ENCODE measurements at regions not wholly inside any gene's neighbourhood (a gene's known extent, or its start where the extent isn't known, plus 50 kb on each side); places are given as distances from the start of the nearest gene placed in this dataset.
A peak's percentile ranks its signal among the peaks of the same experiment; 100 is the strongest.

- WGBS (ENCODE audit: insufficient coverage): 61% methylated on average over 4 of the region's 4 CpGs
- H3K4me1 Mint-ChIP-seq: no peaks in the 10 kb centered on the region
- no peak overlapping the region for H3K4me3 Mint-ChIP-seq
- no peak for TF ChIP-seq CTCF (IDR thresholded peaks at IDR 0.05)
- no peaks in the 10 kb centered on the region for H3K9me3 Mint-ChIP-seq
- no peak for ATAC-seq
- intact Hi-C loops (cut with micrococcal nuclease): no loop called here
- DNase-seq: no peak
- no peaks in the 10 kb centered on the region for H3K36me3 Mint-ChIP-seq
- Histone ChIP-seq H3K27me3 (ENCODE audit: control insufficient read depth, insufficient read depth, low read length) (no peaks in the 10 kb centered on the region), H3K36me3 (ENCODE audit: control insufficient read depth, insufficient read depth, low read length) (no peaks in the 10 kb centered on the region), H3K4me3 (ENCODE audit: low read length) (no peak overlapping the region), H3K9me3 (ENCODE audit: control insufficient read depth, insufficient read depth, low read length) (no peaks in the 10 kb centered on the region), H3K4me1 (ENCODE audit: control insufficient read depth, insufficient read depth, low read length) (no peaks in the 10 kb centered on the region), H3K27ac (ENCODE audit: low read length) (no peak overlapping the region)
- H3K27ac Mint-ChIP-seq: no peak overlapping the region
- peaks cover 11 to 15% of the 10 kb centered on the region in 2 donors for H3K27me3 Mint-ChIP-seq (ENCODE audit: low read depth in 2 of 2)
These were observed 664.6 kb downstream of the BCL11B start for GRCh38 chr14:98607341-98607910.

GRCh38 chr14:98608071-98609060 lies 663.6 kb downstream of the BCL11B start:
- no peaks in the 10 kb centered on the region for H3K36me3 Mint-ChIP-seq
- Histone ChIP-seq H3K27me3 (ENCODE audit: control insufficient read depth, insufficient read depth, low read length) (no peaks in the 10 kb centered on the region), H3K4me3 (ENCODE audit: low read length) (no peak overlapping the region), H3K4me1 (ENCODE audit: control insufficient read depth, insufficient read depth, low read length) (no peaks in the 10 kb centered on the region), H3K27ac (ENCODE audit: low read length) (no peak overlapping the region), H3K36me3 (ENCODE audit: control insufficient read depth, insufficient read depth, low read length) (no peaks in the 10 kb centered on the region), H3K9me3 (ENCODE audit: control insufficient read depth, insufficient read depth, low read length) (no peaks in the 10 kb centered on the region)
- 88% methylated on average over 11 of the region's 11 CpGs for WGBS (ENCODE audit: insufficient coverage)
- ATAC-seq (no peak), DNase-seq (peak in 1 of 2 donors; percentile 18)
- peaks cover 6 to 7% of the 10 kb centered on the region in 2 donors for H3K27me3 Mint-ChIP-seq (ENCODE audit: low read depth in 2 of 2)
- no peaks in the 10 kb centered on the region for H3K9me3 Mint-ChIP-seq
- no peak overlapping the region for H3K4me3 Mint-ChIP-seq
- TF ChIP-seq CTCF (IDR thresholded peaks at IDR 0.05): no peak
- intact Hi-C loops (cut with micrococcal nuclease): no loop called here
- no peak overlapping the region for H3K27ac Mint-ChIP-seq
- no peaks in the 10 kb centered on the region for H3K4me1 Mint-ChIP-seq

- H3K36me3 ChIP-seq (ENCODE audit: control insufficient read depth, insufficient read depth, low read length): no peaks in the 10 kb centered on the region
- ATAC-seq (no peak), DNase-seq (no peak)
- Mint-ChIP-seq H3K9me3 (no peaks in the 10 kb centered on the region), H3K36me3 (no peaks in the 10 kb centered on the region), H3K27me3 (ENCODE audit: low read depth in 2 of 2) (peaks cover 10 to 14% of the 10 kb centered on the region in 2 donors), H3K27ac (no peak overlapping the region), H3K4me1 (no peaks in the 10 kb centered on the region), H3K4me3 (no peak overlapping the region)
- intact Hi-C loops (cut with micrococcal nuclease): no loop called here
- no peaks in the 10 kb centered on the region for H3K27me3 ChIP-seq (ENCODE audit: control insufficient read depth, insufficient read depth, low read length)
- no peak overlapping the region for H3K27ac ChIP-seq (ENCODE audit: low read length)
- H3K9me3 ChIP-seq (ENCODE audit: control insufficient read depth, insufficient read depth, low read length): no peaks in the 10 kb centered on the region
- WGBS (ENCODE audit: insufficient coverage): 75% methylated on average over 6 of the region's 6 CpGs
- no peak overlapping the region for H3K4me3 ChIP-seq (ENCODE audit: low read length)
- TF ChIP-seq CTCF (IDR thresholded peaks at IDR 0.05): no peak
- H3K4me1 ChIP-seq (ENCODE audit: control insufficient read depth, insufficient read depth, low read length): no peaks in the 10 kb centered on the region
These were observed 659.4 kb downstream of the BCL11B start for GRCh38 chr14:98612434-98613200.
